HG03175 (cell line): ENCODE measurements at regions not wholly inside any gene's neighbourhood (a gene's known extent, or its start where the extent isn't known, plus 50 kb on each side); places are given as distances from the start of the nearest gene placed in this dataset.

ENCODE experiments used
- ATAC-seq: cut with Tn5 transposase; IDR thresholded peaks from one replicate; pipeline ENCODE4 v1.9.1; 2021; ENCODE audit warnings: mild to moderate bottlenecking, moderate library complexity; ENCODE audit not compliant: unreplicated experiment

- ATAC-seq: no peak
Measured at GRCh38 chr16:76612497-76612896, 335.3 kb downstream of the CNTNAP4 start.

GRCh38 chr16:76614269-76614668, 337.1 kb downstream of the CNTNAP4 start:
- no peak for ATAC-seq

- ATAC-seq: no peak
Measured at GRCh38 chr16:76622876-76623275, 345.7 kb downstream of the CNTNAP4 start.

- ATAC-seq: no peak
Measured at GRCh38 chr16:76634847-76635697, 357.9 kb downstream of the CNTNAP4 start.

GRCh38 chr16:76639685-76640289, 362.6 kb downstream of the CNTNAP4 start:
- no peak for ATAC-seq

- ATAC-seq: no peak
Measured at GRCh38 chr16:76650582-76650981, 373.4 kb downstream of the CNTNAP4 start.

- ATAC-seq: peak; percentile 71
Measured at GRCh38 chr16:76653390-76654026, 376.3 kb downstream of the CNTNAP4 start.

GRCh38 chr16:76654088-76654820, 377.1 kb downstream of the CNTNAP4 start:
- no peak for ATAC-seq

- no peak for ATAC-seq
Measured at GRCh38 chr16:76656994-76657393, 379.8 kb downstream of the CNTNAP4 start.

GRCh38 chr16:76661691-76662235, 384.6 kb downstream of the CNTNAP4 start:
- ATAC-seq: no peak

- no peak for ATAC-seq
Measured at GRCh38 chr16:76665571-76666275, 388.5 kb downstream of the CNTNAP4 start.

GRCh38 chr16:76668207-76668725, 391.1 kb downstream of the CNTNAP4 start:
- no peak for ATAC-seq

- no peak for ATAC-seq
Measured at GRCh38 chr16:76669288-76669687, 392.1 kb downstream of the CNTNAP4 start.

- no peak for ATAC-seq
Measured at GRCh38 chr16:76670125-76670857, 393.1 kb downstream of the CNTNAP4 start.

- no peak for ATAC-seq
Measured at GRCh38 chr16:76676356-76676755, 399.2 kb downstream of the CNTNAP4 start.

- no peak for ATAC-seq
Measured at GRCh38 chr16:76681296-76681695, 404.1 kb downstream of the CNTNAP4 start.

- no peak for ATAC-seq
Measured at GRCh38 chr16:76683051-76683450, 405.9 kb downstream of the CNTNAP4 start.

- no peak for ATAC-seq
Measured at GRCh38 chr16:76696876-76697275, 419.7 kb downstream of the CNTNAP4 start.

GRCh38 chr16:76705892-76706291, 428.7 kb downstream of the CNTNAP4 start:
- ATAC-seq: no peak
